HG02678 (cell line): ENCODE measurements at regions not wholly inside any gene's neighbourhood (a gene's known extent, or its start where the extent isn't known, plus 50 kb on each side); places are given as distances from the start of the nearest gene placed in this dataset.

Source experiments
- ATAC-seq: cut with Tn5 transposase; IDR thresholded peaks from one replicate; pipeline ENCODE4 v1.9.1; 2021; ENCODE audit warnings: mild to moderate bottlenecking, moderate library complexity; ENCODE audit not compliant: unreplicated experiment

DNA sequence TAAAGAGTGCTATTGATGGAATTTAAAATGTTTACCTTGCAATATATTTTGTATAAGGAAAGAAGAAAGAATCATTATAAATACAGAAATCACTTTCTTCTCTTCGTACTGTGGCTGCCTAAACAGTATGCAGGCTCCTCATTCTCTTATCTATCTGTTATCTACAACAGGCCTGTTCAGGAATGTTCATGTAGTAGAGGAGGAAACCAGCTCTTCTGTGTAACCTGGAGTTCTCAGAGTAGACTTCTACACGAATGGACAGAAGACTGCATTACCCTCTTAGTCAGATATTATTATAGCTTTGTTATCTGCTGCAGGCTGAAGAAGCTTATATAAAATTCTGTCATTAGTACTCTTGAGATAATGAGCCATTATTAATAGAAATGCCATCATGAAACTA, 1225.9 kb upstream of the CNTN5 start:
- no peak for ATAC-seq

DNA sequence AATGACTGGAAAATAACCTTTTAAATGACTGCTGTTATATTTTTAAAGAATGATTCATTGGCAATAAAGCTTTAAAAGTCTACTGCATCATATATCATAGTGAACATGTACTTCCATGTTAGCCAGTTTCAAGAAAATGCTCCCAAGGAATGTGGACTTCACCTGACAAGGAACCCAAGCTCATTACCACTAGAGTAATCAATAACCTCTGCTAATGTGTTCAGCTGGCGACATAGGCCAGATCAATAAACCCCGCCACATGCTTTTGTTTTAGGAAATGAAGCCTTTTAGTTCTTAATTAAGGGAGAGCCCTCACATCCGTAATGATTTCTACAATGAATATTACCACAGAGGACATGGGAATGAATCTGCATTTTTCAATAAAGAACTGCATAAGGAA, 1219.9 kb upstream of the CNTN5 start:
- no peak for ATAC-seq

DNA sequence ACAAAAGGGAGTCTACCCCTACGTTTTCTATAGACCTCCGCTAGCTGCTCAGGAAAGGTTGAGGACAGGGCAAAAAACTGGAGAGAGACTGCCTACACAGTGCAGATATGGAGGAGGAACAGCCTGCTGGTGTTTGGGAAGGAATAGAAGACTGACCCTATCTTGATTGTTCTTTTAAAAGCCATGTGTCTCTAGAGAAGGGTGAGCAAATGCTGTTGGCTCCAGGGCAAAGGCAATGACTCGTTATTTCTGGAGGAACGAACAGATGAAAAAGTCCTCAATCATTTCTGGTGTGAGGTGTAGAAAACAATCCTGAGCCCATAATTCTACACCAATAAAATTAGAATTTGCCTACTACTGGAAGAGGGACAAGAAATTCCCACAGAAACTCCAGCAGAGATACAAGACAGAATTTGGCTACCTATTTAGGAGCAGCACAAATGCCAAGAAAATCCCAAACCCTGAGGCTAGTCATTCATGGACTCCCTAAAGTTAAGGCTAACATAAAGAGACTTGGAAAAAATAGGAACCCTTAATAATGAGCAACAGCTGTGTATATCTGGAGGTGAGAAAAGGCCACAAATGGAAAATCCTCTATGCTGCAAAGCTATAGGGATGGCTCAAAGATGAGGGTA, 1206.3 kb upstream of the CNTN5 start:
- ATAC-seq, result no peak

DNA sequence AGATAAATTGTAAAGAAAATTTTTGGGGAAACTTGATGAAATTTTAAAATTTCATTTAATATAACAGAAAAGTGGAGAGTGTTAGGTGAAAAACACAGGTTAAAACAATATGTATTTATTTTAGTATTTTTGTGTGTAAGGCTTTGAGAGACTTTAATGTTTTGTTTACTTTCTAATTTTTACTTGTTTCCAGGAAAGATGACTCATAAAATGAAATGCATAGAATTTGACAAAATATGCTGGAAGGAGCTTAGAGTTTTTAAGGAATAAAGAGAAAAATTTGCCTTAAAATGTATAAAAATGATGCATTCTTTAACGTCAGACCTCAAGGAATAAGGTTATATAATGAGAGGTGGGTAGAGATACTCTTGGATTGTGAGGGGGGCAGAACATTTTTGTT, 1205.1 kb upstream of the CNTN5 start:
- ATAC-seq, result no peak

DNA sequence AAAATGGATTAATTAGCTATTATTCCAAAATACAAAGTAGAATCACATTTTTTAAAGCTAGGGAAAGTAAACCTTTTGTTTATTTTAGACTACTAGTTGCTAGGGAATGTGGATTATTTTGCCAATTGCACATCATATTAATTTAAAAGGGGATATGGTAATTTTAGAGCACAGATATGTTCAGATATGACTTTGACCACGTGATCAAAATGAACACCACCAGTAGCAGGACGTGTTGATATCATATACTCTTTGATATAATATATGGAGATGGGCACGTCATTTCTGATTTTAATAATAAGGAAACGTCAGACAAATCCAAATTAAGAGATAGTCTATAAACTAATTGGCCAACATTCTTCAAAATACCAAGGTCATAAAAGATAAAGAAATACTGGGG, 1188.3 kb upstream of the CNTN5 start:
- ATAC-seq, result no peak

DNA sequence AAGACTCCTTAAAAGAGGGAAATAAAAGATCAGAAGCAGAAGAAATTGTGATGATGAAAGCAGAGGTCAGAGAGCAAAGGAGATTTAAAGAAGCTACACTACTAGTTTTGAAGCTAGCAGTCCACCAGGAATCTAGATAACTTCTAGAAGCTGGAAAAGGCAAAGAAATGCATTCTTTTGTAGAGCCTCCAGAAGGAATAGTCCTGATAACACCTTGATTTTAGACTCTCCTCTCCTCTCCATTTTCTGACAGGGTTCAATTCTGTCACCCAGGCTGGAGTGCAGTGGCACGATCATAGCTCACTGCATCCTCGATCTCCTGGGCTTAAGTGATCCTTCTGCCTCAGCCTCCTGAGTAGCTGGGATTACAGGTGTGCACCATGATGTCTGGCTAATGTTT, 1187.3 kb upstream of the CNTN5 start:
- no peak for ATAC-seq

DNA sequence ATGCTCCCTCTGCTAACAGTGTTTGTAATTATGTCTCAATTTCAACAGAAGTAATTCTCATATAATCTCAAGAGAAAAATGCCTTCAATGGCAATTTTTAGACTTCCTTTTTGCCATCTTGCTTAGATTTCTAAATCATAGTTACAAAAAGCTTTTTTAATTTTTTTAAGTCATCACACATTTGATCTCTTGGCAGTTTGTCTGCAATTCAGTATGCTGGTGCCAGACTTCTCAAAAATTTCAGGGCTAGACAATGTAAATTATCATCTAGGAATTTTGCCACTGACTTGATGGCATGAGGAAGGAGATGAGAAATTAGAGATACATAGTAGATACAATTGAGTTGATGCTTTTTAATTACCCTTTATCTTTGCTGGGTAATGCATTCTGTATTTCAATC, 1176.7 kb upstream of the CNTN5 start:
- no peak for ATAC-seq

DNA sequence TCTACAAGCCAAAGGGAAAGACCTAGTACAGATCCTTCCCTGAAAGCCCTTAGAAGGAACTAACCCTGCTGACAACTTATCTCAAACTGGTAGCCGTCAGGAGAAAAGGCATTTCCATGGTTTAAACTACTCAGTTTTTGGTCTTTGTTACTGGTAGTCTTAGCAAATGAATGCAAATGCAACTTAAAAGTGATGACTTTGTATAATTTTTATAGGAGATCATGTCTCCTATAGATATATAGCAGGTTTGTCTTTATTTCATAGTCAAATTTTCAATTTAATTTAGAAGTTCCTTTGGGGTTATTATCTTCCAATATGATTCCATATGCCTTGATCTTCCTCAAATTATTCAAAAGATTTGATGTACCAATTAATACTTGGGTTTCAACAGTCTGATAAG, 1173.0 kb upstream of the CNTN5 start:
- ATAC-seq, result no peak

DNA sequence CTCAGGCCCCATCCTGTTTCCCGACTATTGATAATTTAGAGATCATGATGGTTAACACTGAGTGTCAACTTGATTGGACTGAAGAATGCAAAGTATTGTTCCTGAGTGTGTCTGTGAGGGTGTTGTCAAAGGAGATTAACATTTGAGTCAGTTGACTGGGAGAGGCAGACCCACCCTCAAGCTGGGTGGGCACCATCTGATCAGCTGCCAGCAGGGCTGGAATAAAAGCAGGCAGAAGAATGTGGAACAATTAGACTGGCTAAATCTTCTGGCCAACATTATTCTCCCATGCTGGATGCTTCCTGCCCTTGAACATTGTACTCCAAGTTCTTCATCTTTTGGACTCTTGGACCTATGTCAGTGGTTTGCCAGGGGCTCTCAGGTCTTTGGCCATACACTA, 1170.0 kb upstream of the CNTN5 start:
- ATAC-seq, result no peak

DNA sequence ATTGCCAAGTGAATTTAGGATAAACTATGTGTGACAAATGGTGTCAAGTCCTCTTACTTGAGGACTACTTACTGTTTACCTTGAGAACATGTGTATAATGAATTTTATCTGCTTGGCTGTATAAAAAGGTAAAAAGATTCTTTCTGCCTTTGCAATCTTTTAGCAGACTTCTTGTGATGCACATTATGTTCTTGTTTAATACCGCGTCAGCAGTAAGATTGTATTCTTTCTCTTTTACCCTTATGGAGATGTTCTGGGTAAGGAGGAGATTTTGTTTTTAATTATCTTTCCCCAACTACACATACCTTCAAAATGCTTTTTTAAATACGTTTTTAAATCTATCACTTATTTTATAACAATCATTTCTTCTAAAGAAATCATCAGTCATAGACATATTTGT, 1166.4 kb upstream of the CNTN5 start:
- no peak for ATAC-seq

DNA sequence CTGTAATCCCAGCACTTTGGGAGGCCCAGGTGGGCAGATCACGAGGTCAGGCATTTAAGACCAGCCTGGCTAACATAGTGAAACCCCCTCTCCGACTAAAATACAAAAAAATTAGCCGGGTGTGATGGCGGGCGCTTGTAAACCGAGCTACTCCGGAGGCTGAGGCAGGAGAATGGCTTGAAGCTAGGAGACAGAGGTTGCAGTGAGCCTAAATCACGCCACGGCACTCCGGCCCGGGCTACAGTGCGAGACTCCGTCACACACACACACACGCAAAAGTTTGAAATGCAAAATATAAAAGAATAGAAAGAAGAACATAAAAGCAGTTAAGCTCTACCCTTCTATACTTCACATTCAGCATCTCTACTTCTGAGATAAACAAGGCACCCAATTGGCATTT, 1165.9 kb upstream of the CNTN5 start:
- ATAC-seq, result no peak

DNA sequence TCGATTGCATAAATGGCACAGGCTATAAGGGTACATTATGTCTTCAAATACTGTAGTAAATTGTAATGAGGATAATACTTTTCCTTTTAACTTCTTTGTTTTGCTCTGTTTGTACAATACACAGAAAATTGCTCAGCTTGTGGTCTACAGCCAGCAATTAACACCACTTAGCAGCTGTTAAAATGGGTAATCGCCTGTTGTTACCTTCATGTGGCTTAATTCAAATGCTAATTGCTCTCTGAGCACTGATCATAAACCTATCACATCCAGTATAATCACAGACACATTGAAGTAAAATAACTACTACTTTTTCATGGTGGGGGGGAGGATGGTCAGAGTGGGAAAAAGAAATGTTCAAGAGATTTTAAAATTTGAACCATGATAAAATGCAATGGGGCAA, 1164.1 kb upstream of the CNTN5 start:
- ATAC-seq, result no peak

DNA sequence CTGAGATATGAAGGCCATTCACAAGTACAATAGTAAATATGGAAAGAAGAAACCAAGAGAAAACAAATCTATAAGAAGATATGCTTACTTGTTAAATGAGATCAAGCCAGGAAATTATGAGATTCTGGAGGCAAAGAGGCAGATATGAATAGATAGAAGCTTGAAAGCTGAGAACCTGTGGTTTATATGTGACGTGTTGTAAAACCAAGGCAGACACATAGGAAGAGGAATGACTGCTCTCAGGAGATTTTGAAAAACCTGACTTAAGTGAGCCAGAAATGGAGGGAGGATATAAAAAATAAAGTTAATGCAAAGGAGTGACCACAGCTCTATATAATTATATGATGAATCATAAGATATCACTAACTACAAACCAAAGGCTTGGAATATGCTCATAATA, 1160.5 kb upstream of the CNTN5 start:
- no peak for ATAC-seq

DNA sequence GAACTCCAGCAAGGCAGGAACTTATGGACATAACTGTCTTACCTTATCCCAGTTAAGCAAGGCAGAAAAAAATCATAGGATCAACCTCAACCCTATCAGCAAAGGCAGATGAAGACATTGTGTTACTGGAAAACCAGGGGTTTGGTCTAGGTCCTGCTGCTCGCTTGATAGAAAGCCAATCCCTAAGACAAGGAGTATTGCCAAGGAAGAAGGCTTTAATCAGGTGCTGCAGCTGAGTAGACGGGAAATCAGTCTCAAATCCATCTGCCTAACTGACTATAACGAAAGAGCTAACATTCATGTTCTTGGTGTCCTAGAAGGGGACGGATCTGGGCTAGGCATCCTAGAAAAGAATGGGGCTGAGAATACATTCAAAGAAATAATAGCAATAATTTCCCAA, 1158.7 kb upstream of the CNTN5 start:
- no peak for ATAC-seq

DNA sequence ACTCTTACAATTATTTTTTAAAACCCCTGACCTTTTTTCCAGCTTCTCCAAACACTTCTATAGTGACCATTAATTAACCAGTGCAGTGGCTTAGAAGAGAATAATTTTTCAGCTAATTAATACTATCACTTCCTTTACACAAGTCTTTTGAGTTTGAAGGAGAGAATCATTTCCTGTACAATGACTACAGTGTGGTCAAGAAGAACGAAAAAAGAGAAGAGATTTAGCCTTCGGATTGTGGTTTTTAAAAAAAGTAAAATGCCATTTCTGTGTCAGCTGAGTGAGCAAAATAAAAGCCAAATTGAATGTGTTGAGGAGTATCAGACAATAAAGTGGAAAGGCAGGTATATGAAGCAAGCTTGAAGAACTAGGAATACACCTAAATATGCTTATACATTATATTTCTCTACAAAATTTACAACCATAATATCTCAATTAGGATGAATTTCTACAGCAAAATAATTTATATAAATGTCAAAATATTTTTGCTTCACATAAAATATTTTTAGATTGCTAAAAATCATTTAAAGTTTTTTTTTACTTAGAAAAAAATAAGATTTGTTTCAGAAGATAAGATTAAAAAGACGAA, 1155.2 kb upstream of the CNTN5 start:
- ATAC-seq, result no peak

DNA sequence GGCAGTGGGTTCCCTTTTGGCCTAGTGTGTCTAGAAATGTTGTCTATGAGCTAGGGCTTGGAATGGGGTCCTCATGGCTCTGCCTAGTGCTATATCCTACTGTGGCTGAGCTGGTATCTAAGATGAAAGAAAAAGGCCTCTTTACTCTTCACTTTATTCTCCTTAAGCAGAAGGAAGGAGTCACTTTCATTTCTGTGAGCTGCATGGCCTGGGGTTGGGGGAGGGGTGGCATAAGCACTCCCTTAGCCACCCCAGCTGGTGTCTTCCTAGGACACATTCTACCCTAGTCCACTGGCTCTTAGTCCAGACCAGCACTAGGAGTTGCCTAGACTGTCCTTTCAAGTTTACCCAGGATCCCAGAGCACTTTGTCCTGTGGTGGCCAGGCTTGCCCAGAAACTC, 1148.9 kb upstream of the CNTN5 start:
- ATAC-seq, result no peak

DNA sequence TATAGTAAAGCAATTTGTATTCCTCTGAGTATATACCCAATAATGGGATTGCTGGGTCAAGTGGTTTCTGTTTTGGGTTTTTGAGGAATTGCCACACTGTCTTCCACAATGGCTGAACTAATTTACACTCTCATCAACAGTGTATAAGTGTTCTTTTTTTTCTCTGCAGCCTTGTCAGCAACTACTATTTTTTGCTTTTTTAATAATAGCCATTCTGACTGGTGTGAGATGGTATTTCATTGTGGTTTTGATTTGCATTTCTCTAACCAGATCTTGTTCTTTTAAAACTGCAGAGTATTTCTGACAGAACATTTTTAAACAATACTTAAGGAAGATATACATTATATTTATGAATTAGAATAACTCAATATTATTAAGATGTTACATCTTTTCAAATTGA, 1140.5 kb upstream of the CNTN5 start:
- ATAC-seq, result no peak

DNA sequence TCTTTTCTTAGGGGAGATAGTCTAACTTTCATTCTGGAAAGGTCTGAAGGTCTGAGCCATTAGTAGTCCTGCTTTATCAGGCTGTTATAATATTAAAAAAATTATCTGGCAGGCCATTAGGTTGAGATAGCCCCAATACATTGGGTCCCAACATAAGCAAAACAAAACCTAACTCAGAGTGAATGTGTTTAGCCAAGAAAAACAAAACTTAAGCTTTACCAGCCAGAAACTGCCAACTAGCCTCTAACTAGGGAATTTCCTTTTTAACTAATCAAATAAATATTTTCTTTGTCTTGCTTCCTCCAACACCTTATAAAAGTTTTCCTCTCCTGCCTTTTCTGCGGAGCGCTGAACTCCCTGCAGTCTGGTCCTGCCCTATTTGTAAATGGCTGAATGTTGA, 1137.7 kb upstream of the CNTN5 start:
- no peak for ATAC-seq

DNA sequence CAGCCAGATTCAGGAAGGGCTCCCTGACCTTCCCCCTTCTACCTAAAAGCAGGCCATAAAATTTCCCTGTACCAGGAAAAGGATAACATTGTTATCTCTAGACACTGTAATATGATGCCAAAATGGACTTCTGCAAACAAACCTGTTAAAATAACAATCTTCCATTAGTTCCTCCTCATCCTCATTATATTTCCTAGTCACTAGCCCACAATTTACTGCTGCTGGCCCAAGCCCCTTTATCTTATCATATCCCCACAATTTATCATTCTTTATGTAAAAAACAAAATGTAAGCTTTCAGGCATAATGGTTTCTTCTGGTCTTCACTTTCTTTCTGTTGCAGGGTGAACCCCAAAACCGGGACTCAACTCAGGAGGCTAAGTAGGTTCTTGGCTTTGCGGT, 1132.1 kb upstream of the CNTN5 start:
- ATAC-seq, result no peak

DNA sequence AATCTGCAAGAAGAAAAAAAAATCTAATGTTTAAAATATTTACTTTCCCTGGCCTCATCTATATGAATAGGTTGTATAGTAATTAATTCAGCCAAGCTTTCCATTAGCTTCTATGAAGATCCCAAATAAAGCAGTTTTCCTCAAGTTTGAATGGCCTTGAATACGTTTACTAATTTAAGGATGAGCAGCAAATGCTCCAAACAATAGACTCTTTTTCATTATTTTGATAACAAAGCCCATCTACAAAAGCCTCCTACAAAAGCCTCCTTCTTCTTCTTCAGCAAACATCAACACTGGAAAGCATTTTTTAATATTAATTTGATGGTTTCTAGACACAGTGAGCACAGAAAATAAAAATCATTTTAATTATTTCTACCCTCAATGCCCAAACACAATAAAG, 1130.3 kb upstream of the CNTN5 start:
- ATAC-seq, result no peak

DNA sequence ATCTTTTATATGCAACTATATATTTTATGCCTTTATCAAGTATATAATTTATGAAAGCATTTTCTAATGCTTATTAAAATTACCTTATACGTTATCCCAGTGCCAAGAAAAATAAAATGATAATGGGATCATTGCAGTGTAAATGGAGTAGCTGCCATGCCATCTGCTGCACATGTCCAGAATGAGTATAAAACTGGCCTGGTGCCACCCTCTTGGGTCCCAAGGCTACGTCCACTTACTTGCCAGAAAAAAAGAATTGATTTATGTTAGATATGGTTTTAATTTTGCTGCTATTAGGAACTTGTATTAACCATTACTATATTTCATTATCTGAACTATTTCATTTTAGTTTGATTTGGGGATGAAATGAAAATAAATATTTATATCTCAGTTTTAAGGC, 1127.1 kb upstream of the CNTN5 start:
- ATAC-seq, result no peak

DNA sequence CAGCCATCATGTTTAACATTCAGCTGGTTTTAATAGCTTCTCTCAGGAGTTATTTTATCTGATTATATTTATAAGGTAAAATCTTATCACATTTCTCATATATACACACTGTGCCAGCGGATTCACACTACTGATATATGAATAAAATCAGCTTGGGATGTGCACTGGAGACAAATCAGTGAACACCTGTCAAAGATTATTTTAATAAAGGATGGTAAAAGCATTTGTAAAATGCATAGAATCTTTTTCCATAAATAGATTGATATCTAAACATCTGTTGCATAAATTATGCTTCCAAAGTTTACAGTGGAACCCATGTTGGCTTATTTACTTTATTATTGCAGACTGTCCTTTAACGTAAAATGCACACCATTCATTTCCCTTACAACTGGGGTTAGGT, 1125.8 kb upstream of the CNTN5 start:
- ATAC-seq, result no peak

DNA sequence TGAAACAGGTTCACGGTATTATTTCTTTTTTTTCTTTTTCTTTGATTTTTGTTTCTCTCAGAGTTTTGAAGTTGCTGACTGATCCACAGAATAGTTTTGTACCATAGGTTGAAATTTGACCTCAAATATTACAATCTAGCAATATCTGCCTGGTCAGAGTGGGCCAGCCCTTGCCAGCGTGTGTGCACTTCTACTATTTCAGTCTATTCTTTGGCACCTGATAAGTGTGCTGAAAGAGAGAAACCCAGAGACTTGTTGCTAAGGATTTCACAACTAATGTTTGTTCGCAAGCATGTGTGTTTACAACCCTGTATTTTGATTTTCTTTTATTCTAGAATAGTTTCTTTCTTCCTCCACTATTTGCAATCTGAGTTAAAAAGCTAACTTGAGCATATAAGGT, 1125.2 kb upstream of the CNTN5 start:
- ATAC-seq, result no peak
